Esophagus muscularis mucosa (tissue), 4 donors: ENCODE measurements at regions not wholly inside any gene's neighbourhood (a gene's known extent, or its start where the extent isn't known, plus 50 kb on each side); places are given as distances from the start of the nearest gene placed in this dataset.

Source experiments
- DNase-seq: peaks from one replicate; pipeline ENCODE4 v3.0.0-alpha.2; 2017; ENCODE audit errors: extremely low spot score
- H3K27ac ChIP-seq, 4 donors: fragments of 200-600 bp; sonication (generic); replicated peaks in 1 of 4; 1 replicate in 3 of 4; 2 replicates in 1 of 4; pipeline ENCODE4 v1.5.1; 2016 to 2019; ENCODE audit warnings: mild to moderate bottlenecking in 1 of 4
- H3K27me3 ChIP-seq, 4 donors: fragments of 200-600 bp; sonication (generic); one replicate each; pipeline versions ENCODE4 v1.5.1 to v1.6.0; 2016 to 2019
- H3K36me3 ChIP-seq, 4 donors: fragments of 200-600 bp; sonication (generic); one replicate each; pipeline ENCODE4 v1.5.1; 2016 to 2019
- H3K4me1 ChIP-seq, 4 donors: fragments of 200-600 bp; sonication (generic); one replicate each; pipeline ENCODE4 v1.5.1; 2016 to 2019
- H3K4me3 ChIP-seq, 4 donors: fragments of 200-600 bp; sonication (generic); 1 replicate in 2 of 4; 2 replicates in 2 of 4; pipeline ENCODE4 v1.5.1; 2016 to 2019; ENCODE audit warnings: mild to moderate bottlenecking in 4 of 4, moderate library complexity in 1 of 4
- H3K9me3 ChIP-seq, 4 donors: fragments of 200-600 bp; sonication (generic); 1 replicate in 3 of 4; 2 replicates in 1 of 4; pipeline ENCODE4 v1.5.1; 2016 to 2019
- CTCF ChIP-seq, 3 experiments: fragments of 200-600 bp in 2 of 3; fragments of 450-650 bp in 1 of 3; sonication (generic) in 2 of 3; IDR thresholded peaks; one replicate each; pipeline ENCODE4 v1.5.1; 2017 to 2019; ENCODE audit warnings: antibody characterized with exemption in 3 of 3, mild to moderate bottlenecking in 2 of 3, moderate library complexity in 1 of 3
- EP300 ChIP-seq: sonication (generic); formaldehyde crosslinking; IDR thresholded peaks from one replicate; pipeline ENCODE4 v1.6.1; 2017; ENCODE audit warnings: antibody characterized with exemption
- POLR2A ChIP-seq: fragments of 450-650 bp; IDR thresholded peaks from one replicate; pipeline ENCODE4 v1.6.1; 2017; ENCODE audit warnings: antibody characterized with exemption, moderate library complexity, mild to moderate bottlenecking, low read depth
- POLR2AphosphoS5 ChIP-seq, 2 donors: sonication (generic); formaldehyde crosslinking; IDR thresholded peaks; one replicate each; pipeline ENCODE4 v1.6.1; 2017; ENCODE audit warnings: antibody characterized with exemption in 2 of 2
- WGBS: methylation state at CpG from one replicate; pipeline ENCODE4 v1.1.5; 2018; 5-methylcytosine and 5-hydroxymethylcytosine counted together
- intact Hi-C: fragments of 100-400 bp; cut with DNase I; formaldehyde crosslinking; loops from one replicate; pipeline ENCODE4 v1.15.1; 2023

DNA sequence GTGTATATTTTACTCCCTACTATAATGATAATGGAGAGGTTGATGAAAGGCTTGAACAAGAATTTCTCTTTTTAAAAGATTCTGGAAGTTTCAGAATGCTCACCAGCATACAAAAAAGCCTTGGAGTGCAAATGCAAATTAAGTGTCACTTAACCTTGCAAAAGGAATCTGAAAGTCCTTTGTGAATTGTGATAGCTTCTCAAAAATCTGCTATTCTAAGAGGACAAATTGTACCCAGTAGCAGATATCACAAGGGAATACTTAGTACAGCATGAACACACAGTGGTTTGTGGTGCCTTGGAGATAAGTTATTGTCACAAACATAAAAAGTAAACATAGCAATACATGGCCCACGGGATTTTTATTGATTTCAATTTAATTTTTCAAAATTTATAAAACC lies 1208.3 kb upstream of the B3GALT2 start:
- Histone ChIP-seq H3K36me3 (no peaks in the 10 kb centered on the region), H3K27me3 (no peaks in the 10 kb centered on the region), H3K27ac (no peak overlapping the region), H3K4me3 (no peak overlapping the region), H3K4me1 (no peaks in the 10 kb centered on the region), H3K9me3 (no peaks in the 10 kb centered on the region)
- no peak for DNase-seq
- intact Hi-C loops = no loop called here
- TF ChIP-seq EP300 (no peak), POLR2A (no peak), CTCF (IDR thresholded peaks at IDR 0.05) (no peak), POLR2AphosphoS5 (IDR thresholded peaks at IDR 0.05) (no peak)
- WGBS = 76% methylated on average over 1 of the region's 1 CpG

DNA sequence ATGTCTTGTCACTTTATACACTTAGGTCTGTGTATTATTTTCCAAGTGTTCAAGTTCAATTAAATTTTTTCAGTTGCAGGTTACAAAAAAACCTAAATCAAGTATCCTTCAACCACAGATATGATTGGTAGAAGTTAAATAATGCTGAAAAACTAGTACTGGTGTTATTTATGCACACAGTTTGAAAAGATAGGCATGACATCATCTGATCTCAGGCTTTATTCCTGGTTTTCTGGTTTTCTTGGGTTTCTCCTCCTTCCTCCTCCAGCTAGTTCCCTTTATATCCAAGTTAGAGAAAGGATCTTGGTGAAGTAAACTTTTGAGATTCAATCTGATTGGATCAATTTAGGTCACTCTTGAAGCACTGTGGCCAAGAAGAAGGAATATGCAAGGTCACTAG lies 1201.1 kb upstream of the B3GALT2 start:
- Histone ChIP-seq H3K36me3 (no peaks in the 10 kb centered on the region), H3K4me3 (no peak overlapping the region), H3K4me1 (no peaks in the 10 kb centered on the region), H3K9me3 (no peaks in the 10 kb centered on the region), H3K27ac (no peak overlapping the region), H3K27me3 (no peaks in the 10 kb centered on the region)
- intact Hi-C loops = no loop called here
- no peak for TF ChIP-seq CTCF (IDR thresholded peaks at IDR 0.05)
- no peak for TF ChIP-seq EP300
- no peak for TF ChIP-seq POLR2A
- no peak for TF ChIP-seq POLR2AphosphoS5 (IDR thresholded peaks at IDR 0.05)
- DNase-seq = no peak

DNA sequence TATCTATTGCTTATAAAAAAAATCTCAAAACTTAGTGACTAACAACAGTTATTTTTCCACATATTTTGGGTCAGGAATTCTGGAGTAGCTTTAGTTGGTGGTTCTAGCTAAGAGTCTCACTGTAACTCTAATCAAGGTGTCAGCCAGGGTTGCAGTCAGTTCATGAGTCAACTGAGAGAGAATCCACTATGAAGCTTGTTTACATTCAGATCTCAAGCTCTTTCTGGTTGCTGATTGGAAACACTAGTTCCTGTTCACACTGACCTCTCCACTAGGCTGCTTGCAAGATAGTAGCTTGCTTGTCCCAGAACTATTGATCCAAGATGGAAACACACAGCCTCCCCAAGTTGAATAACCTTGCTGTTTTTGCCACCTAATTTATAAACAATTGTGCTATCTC lies 1192.1 kb upstream of the B3GALT2 start:
- no peak overlapping the region for H3K4me3 ChIP-seq
- H3K4me1 ChIP-seq = no peaks in the 10 kb centered on the region
- DNase-seq = no peak
- H3K27ac ChIP-seq = no peak overlapping the region
- no peaks in the 10 kb centered on the region for H3K36me3 ChIP-seq
- H3K9me3 ChIP-seq = no peaks in the 10 kb centered on the region
- intact Hi-C loops = no loop called here
- H3K27me3 ChIP-seq = no peaks in the 10 kb centered on the region
- TF ChIP-seq CTCF (IDR thresholded peaks at IDR 0.05) = no peak
- no peak for TF ChIP-seq POLR2AphosphoS5 (IDR thresholded peaks at IDR 0.05)
- no peak for TF ChIP-seq POLR2A
- no peak for TF ChIP-seq EP300

GRCh38 chr1:194374649-194375048 lies 1188.2 kb upstream of the B3GALT2 start:
- 95% methylated on average over 6 of the region's 6 CpGs for WGBS
- intact Hi-C loops = no loop called here
- TF ChIP-seq POLR2A (no peak), CTCF (IDR thresholded peaks at IDR 0.05) (no peak), EP300 (no peak), POLR2AphosphoS5 (IDR thresholded peaks at IDR 0.05) (no peak)
- Histone ChIP-seq H3K4me1 (no peaks in the 10 kb centered on the region), H3K27me3 (no peaks in the 10 kb centered on the region), H3K9me3 (no peaks in the 10 kb centered on the region), H3K4me3 (no peak overlapping the region), H3K27ac (no peak overlapping the region), H3K36me3 (no peaks in the 10 kb centered on the region)
- DNase-seq = no peak

DNA sequence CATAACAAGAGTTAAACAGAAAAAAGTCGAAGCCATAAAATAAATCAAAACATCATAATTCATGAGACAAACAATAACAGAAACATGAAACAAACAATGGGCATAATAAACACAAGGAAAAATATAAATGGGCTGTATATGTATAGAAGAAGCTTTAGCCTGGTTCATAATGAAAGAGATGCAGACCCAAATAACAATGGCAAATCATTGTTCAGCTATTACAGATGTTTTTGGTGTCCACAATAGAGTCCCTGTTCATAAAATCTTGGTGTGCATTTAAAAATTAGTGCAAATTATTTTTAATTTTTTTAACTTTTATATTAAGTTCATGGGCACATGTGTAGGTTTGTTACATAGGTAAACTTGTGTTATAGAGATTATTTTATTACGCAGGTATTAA lies 1185.9 kb upstream of the B3GALT2 start:
- 78% methylated on average over 2 of the region's 2 CpGs for WGBS
- no peak overlapping the region for H3K27ac ChIP-seq
- TF ChIP-seq CTCF (IDR thresholded peaks at IDR 0.05) = no peak
- no peak for TF ChIP-seq POLR2AphosphoS5 (IDR thresholded peaks at IDR 0.05)
- no peaks in the 10 kb centered on the region for H3K9me3 ChIP-seq
- H3K4me3 ChIP-seq = no peak overlapping the region
- intact Hi-C loops = no loop called here
- H3K4me1 ChIP-seq = no peaks in the 10 kb centered on the region
- H3K36me3 ChIP-seq = no peaks in the 10 kb centered on the region
- H3K27me3 ChIP-seq = no peaks in the 10 kb centered on the region
- DNase-seq = no peak
